ENCODE measurements at regions not wholly inside any gene's neighbourhood (a gene's known extent, or its start where the extent isn't known, plus 50 kb on each side); places are given as distances from the start of the nearest gene placed in this dataset.

- TF ChIP-seq ZBTB4 (CRISPR knock-in tag; IDR thresholded peaks at IDR 0.05): no peak
- no peak for TF ChIP-seq MEF2A (IDR thresholded peaks at IDR 0.05; ENCODE audit: insufficient read depth, low read depth, low read length)
- TF ChIP-seq NBN (IDR thresholded peaks at IDR 0.05): no peak
- Histone ChIP-seq H3K4me1 (ENCODE audit: control insufficient read depth, insufficient read depth, low read length) (no peaks in the 10 kb centered on the region), H3K9me3 (replicated peaks; ENCODE audit: control insufficient read depth, insufficient read depth, low read length) (no peaks in the 10 kb centered on the region; the same call in 2 of the 3 replicates), H3K4me2 (ENCODE audit: control insufficient read depth, insufficient read depth) (no peak overlapping the region), H3K4me3 (no peak overlapping the region), H3K27me3 (replicated peaks in 1 of 2; ENCODE audit: control insufficient read depth in 2 of 2, insufficient read depth in 2 of 2, low read length in 1 of 2) (no peaks in the 10 kb centered on the region; a peak in 1 of 4 replicates), H4K20me1 (ENCODE audit: control insufficient read depth, insufficient read depth) (no peaks in the 10 kb centered on the region), H3K36me3 (ENCODE audit: control insufficient read depth in 2 of 2, insufficient read depth in 2 of 2, low read length in 1 of 2) (no peaks in the 10 kb centered on the region), H3K27ac (ENCODE audit: control insufficient read depth, insufficient read depth) (no peak overlapping the region), H3K79me2 (ENCODE audit: control insufficient read depth, insufficient read depth, low read length) (no peaks in the 10 kb centered on the region), H2AFZ (ENCODE audit: control insufficient read depth, low read depth, low read length) (no peak overlapping the region), H3K9ac (ENCODE audit: control insufficient read depth, insufficient read depth, low read length) (no peak overlapping the region)
- FAIRE-seq (no peak), ATAC-seq (no peak), DNase-seq (ENCODE audit: low read depth, low spot score) (no peak)
- in situ Hi-C loops (cut with MboI) (no loop called here), intact Hi-C loops (cut with micrococcal nuclease; ENCODE audit: unreplicated experiment) (no loop called here)
- ChIA-PET POLR2A (no interaction called here), CTCF (interaction anchor here (0.9 kb wide), 1 partner anchor 27 kb away, joined by 3 read pairs; no protein-coding TSS in a partner anchor), SMC1A (ENCODE audit: uncharacterized antibody, unreplicated experiment) (no interaction called here), RAD21 (ENCODE audit: unreplicated experiment) (no interaction called here)
- 0% methylated on average over 2 of the region's 2 CpGs for WGBS (ENCODE audit: insufficient coverage, insufficient replicate concordance, low lambda C conversion rate, missing lambda C conversion rate)
- no TSS peak for BruUV-seq (replicated peaks)
Measured at GRCh38 chr6:1020837-1021236, 291.1 kb upstream of the FOXQ1 start.

GRCh38 chr6:1020133-1020532 is 291.8 kb upstream of the FOXQ1 start:
- Histone ChIP-seq H3K79me2 (ENCODE audit: control insufficient read depth, insufficient read depth, low read length) (no peaks in the 10 kb centered on the region), H3K4me3 (no peak overlapping the region), H2AFZ (ENCODE audit: control insufficient read depth, low read depth, low read length) (no peak overlapping the region), H3K27me3 (replicated peaks in 1 of 2; ENCODE audit: control insufficient read depth in 2 of 2, insufficient read depth in 2 of 2, low read length in 1 of 2) (no peaks in the 10 kb centered on the region), H3K9ac (ENCODE audit: control insufficient read depth, insufficient read depth, low read length) (no peak overlapping the region), H3K4me2 (ENCODE audit: control insufficient read depth, insufficient read depth) (no peak overlapping the region), H3K36me3 (ENCODE audit: control insufficient read depth in 2 of 2, insufficient read depth in 2 of 2, low read length in 1 of 2) (no peaks in the 10 kb centered on the region), H3K4me1 (ENCODE audit: control insufficient read depth, insufficient read depth, low read length) (no peaks in the 10 kb centered on the region), H3K9me3 (replicated peaks; ENCODE audit: control insufficient read depth, insufficient read depth, low read length) (no peaks in the 10 kb centered on the region; the same call in 2 of the 3 replicates), H3K27ac (ENCODE audit: control insufficient read depth, insufficient read depth) (no peak overlapping the region), H4K20me1 (ENCODE audit: control insufficient read depth, insufficient read depth) (no peaks in the 10 kb centered on the region)
- ChIA-PET CTCF (interaction anchor here (0.9 kb wide), 1 partner anchor 28 kb away, joined by 3 read pairs; no protein-coding TSS in a partner anchor), SMC1A (ENCODE audit: uncharacterized antibody, unreplicated experiment) (no interaction called here), POLR2A (no interaction called here), RAD21 (ENCODE audit: unreplicated experiment) (no interaction called here)
- in situ Hi-C loops (cut with MboI) (no loop called here), intact Hi-C loops (cut with micrococcal nuclease; ENCODE audit: unreplicated experiment) (no loop called here)
- FAIRE-seq (no peak), ATAC-seq (no peak), DNase-seq (ENCODE audit: low read depth, low spot score) (no peak)
- no TSS peak for BruUV-seq (replicated peaks)
- WGBS (ENCODE audit: insufficient coverage, insufficient replicate concordance, low lambda C conversion rate, missing lambda C conversion rate): 63% methylated on average over 6 of the region's 6 CpGs
- no peak for TF ChIP-seq ETV6 (conservative IDR thresholded peaks at IDR 0.05 in 1 of 2, IDR thresholded peaks at IDR 0.05 in 1 of 2; ENCODE audit: borderline replicate concordance in 1 of 2, low read depth in 1 of 2)
- no peak for TF ChIP-seq TCF3 (IDR thresholded peaks at IDR 0.05; ENCODE audit: borderline replicate concordance, insufficient read depth, low read depth, low read length)
- no peak for TF ChIP-seq PBX3 (IDR thresholded peaks at IDR 0.05; ENCODE audit: insufficient replicate concordance, low read depth, low read length)
- no peak for TF ChIP-seq SPI1 (IDR thresholded peaks at IDR 0.05; ENCODE audit: borderline replicate concordance, insufficient read depth, low read depth, low read length)
- no peak for TF ChIP-seq JUNB (IDR thresholded peaks at IDR 0.05)
- TF ChIP-seq RCOR1 (conservative IDR thresholded peaks at IDR 0.05; ENCODE audit: low read depth, low read length): no peak
- no peak for TF ChIP-seq BRCA1 (IDR thresholded peaks at IDR 0.05; ENCODE audit: low read depth, low read length)
- TF ChIP-seq SRF (IDR thresholded peaks at IDR 0.05; ENCODE audit: low read depth in 2 of 2, low read length in 2 of 2): no peak
- no peak for TF ChIP-seq HSF1 (IDR thresholded peaks at IDR 0.05; ENCODE audit: low read depth, low read length)
- no peak for TF ChIP-seq PML (IDR thresholded peaks at IDR 0.05; ENCODE audit: low read length)

All from GM12878 (cell line).